ENCODE measurements at regions not wholly inside any gene's neighbourhood (a gene's known extent, or its start where the extent isn't known, plus 50 kb on each side); places are given as distances from the start of the nearest gene placed in this dataset.
"Not testable (repeated sequence)": the region's sequence is repeated elsewhere in the genome, so short reads cannot be mapped to it uniquely, and the experiment has no call there.

- no peak overlapping the region for H3K4me3 ChIP-seq (ENCODE audit: low read depth, low read length)
- no peak for TF ChIP-seq CTCF (IDR thresholded peaks at IDR 0.05; ENCODE audit: control insufficient read depth, extremely low read depth, insufficient read depth)
- DNase-seq (ENCODE audit: low read depth), result no peak
Observed at GRCh38 chr7:94188350-94188749, 184.2 kb upstream of the BET1 start.

GRCh38 chr7:94190599-94191061 is 186.5 kb upstream of the BET1 start:
- no peak for TF ChIP-seq CTCF (IDR thresholded peaks at IDR 0.05; ENCODE audit: control insufficient read depth, extremely low read depth, insufficient read depth)
- no peak for DNase-seq (ENCODE audit: low read depth)
- no peak overlapping the region for H3K4me3 ChIP-seq (ENCODE audit: low read depth, low read length)

GRCh38 chr7:94194426-94194825 is 190.3 kb upstream of the BET1 start:
- H3K4me3 ChIP-seq (ENCODE audit: low read depth, low read length); DNase-seq (ENCODE audit: low read depth): not testable (repeated sequence)

- no peak for TF ChIP-seq CTCF (IDR thresholded peaks at IDR 0.05; ENCODE audit: control insufficient read depth, extremely low read depth, insufficient read depth)
- DNase-seq (ENCODE audit: low read depth), result no peak
- H3K4me3 ChIP-seq (ENCODE audit: low read depth, low read length), result no peak overlapping the region
Observed at GRCh38 chr7:94195201-94195600, 191.0 kb upstream of the BET1 start.

GRCh38 chr7:94195813-94196212 is 191.7 kb upstream of the BET1 start:
- no peak for TF ChIP-seq CTCF (IDR thresholded peaks at IDR 0.05; ENCODE audit: control insufficient read depth, extremely low read depth, insufficient read depth)
- DNase-seq (ENCODE audit: low read depth), result no peak
- no peak overlapping the region for H3K4me3 ChIP-seq (ENCODE audit: low read depth, low read length)

GRCh38 chr7:94205529-94205928 is 189.2 kb upstream of the COL1A2 start:
- no peak for DNase-seq (ENCODE audit: low read depth)
- H3K4me3 ChIP-seq (ENCODE audit: low read depth, low read length), result no peak overlapping the region
- TF ChIP-seq CTCF (IDR thresholded peaks at IDR 0.05; ENCODE audit: control insufficient read depth, extremely low read depth, insufficient read depth), result no peak

- TF ChIP-seq CTCF (IDR thresholded peaks at IDR 0.05; ENCODE audit: control insufficient read depth, extremely low read depth, insufficient read depth), result no peak
- no peak for DNase-seq (ENCODE audit: low read depth)
- H3K4me3 ChIP-seq (ENCODE audit: low read depth, low read length), result no peak overlapping the region
Observed at GRCh38 chr7:94206295-94206694, 188.4 kb upstream of the COL1A2 start.

Data from LNCaP clone FGC (cell line).